ENCODE measurements at regions not wholly inside any gene's neighbourhood (a gene's known extent, or its start where the extent isn't known, plus 50 kb on each side); places are given as distances from the start of the nearest gene placed in this dataset.
A peak's percentile ranks its signal among the peaks of the same experiment; 100 is the strongest.

DNA sequence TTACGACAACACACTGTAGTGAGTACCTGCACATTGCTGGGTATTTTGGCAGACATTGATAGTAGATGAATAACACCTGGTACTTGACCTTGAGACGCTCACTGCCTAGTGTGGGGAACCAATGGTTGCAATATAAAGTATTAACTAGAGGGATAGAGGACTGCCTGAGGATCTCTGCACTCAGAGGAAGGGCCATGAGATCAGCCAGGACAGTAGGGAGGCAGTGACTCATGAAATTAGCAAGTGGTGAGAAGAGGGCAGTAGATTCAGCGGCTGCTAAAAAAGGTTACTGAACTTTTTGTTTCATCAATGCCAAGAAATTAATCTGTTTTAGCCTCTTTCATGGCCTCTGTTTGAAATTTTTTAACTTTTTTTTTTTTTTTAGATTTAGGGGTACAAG lies 250.8 kb upstream of the TCF4 start (continued):
- no peak for TF ChIP-seq KDM1A (IDR thresholded peaks at IDR 0.05; ENCODE audit: low read depth)
- no peak for TF ChIP-seq JUNB (IDR thresholded peaks at IDR 0.05)
- no peak for TF ChIP-seq MAZ (IDR thresholded peaks at IDR 0.05; ENCODE audit: borderline replicate concordance, low read depth, low read length)
- no peak for TF ChIP-seq ESRRA (IDR thresholded peaks at IDR 0.05; ENCODE audit: borderline replicate concordance, low read length)
- TF ChIP-seq RCOR1 (IDR thresholded peaks at IDR 0.05; ENCODE audit: low read depth, low read length), result no peak
- no peak for TF ChIP-seq POLR2AphosphoS2 (conservative IDR thresholded peaks at IDR 0.05; ENCODE audit: low read length)

DNA sequence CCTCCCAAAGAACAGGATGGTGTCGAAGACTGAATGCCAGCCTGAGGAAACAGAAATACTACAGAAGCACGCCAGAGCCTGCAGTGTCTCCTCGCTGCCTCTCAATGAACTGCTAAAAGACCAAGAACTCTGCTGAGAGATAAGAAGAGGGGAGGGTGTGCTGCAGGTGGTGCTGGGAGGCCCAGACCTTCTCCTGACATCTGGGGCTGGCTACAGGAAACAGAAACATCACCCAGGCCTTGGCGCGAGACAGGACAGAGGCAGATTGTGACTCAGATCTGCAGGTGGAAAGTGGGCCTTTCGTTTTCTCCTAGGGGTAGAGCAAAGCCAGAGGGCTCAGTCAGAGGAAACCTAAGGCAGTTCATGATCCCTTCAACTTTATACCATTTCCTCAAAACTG lies 250.3 kb upstream of the TCF4 start:
- no peak for TF ChIP-seq GATA3 (IDR thresholded peaks at IDR 0.05; ENCODE audit: borderline replicate concordance)
- TF ChIP-seq CBX2 (IDR thresholded peaks at IDR 0.05; ENCODE audit: borderline replicate concordance, low read depth), result no peak
- TF ChIP-seq HEYL (CRISPR knock-in tag; IDR thresholded peaks at IDR 0.05), result no peak
- TF ChIP-seq RAD21 (conservative IDR thresholded peaks at IDR 0.05 in 1 of 2, IDR thresholded peaks at IDR 0.05 in 1 of 2), result no peak
- no peak for TF ChIP-seq TP53 (CRISPR knock-in tag; IDR thresholded peaks at IDR 0.05)
- TF ChIP-seq, protein P1, sequence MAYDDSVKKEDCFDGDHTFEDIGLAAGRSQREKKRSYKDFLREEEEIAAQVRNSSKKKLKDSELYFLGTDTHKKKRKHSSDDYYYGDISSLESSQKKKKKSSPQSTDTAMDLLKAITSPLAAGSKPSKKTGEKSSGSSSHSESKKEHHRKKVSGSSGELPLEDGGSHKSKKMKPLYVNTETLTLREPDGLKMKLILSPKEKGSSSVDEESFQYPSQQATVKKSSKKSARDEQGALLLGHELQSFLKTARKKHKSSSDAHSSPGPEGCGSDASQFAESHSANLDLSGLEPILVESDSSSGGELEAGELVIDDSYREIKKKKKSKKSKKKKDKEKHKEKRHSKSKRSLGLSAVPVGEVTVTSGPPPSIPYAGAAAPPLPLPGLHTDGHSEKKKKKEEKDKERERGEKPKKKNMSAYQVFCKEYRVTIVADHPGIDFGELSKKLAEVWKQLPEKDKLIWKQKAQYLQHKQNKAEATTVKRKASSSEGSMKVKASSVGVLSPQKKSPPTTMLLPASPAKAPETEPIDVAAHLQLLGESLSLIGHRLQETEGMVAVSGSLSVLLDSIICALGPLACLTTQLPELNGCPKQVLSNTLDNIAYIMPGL (CRISPR knock-in tag; IDR thresholded peaks at IDR 0.05; ENCODE audit: borderline replicate concordance), result no peak
- TF ChIP-seq, protein P2, sequence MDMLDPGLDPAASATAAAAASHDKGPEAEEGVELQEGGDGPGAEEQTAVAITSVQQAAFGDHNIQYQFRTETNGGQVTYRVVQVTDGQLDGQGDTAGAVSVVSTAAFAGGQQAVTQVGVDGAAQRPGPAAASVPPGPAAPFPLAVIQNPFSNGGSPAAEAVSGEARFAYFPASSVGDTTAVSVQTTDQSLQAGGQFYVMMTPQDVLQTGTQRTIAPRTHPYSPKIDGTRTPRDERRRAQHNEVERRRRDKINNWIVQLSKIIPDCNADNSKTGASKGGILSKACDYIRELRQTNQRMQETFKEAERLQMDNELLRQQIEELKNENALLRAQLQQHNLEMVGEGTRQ (IDR thresholded peaks at IDR 0.05), result no peak
- no peak for TF ChIP-seq EHMT2 (IDR thresholded peaks at IDR 0.05; ENCODE audit: low read depth)
- TF ChIP-seq CEBPB (IDR thresholded peaks at IDR 0.05), result no peak
- no peak for DNase-seq (ENCODE audit: low read depth in 1 of 2, low spot score in 1 of 2)
- no peak for ATAC-seq
- no peak for FAIRE-seq
- H3K4me2 ChIP-seq, result no peak overlapping the region
- H3K4me1 ChIP-seq, result peaks cover 8% of the 10 kb centered on the region; the same call in 2 of the 3 replicates
- 74% methylated on average over 4 of the region's 6 CpGs for WGBS (ENCODE audit: missing lambda C conversion rate)
- no peak overlapping the region for H3K4me3 ChIP-seq
- no peak overlapping the region for H3K27ac ChIP-seq
- H3K9me3 ChIP-seq, result peaks cover 19% of the 10 kb centered on the region
- ChIA-PET POLR2A (no interaction called here), CTCF (no interaction called here)

DNA sequence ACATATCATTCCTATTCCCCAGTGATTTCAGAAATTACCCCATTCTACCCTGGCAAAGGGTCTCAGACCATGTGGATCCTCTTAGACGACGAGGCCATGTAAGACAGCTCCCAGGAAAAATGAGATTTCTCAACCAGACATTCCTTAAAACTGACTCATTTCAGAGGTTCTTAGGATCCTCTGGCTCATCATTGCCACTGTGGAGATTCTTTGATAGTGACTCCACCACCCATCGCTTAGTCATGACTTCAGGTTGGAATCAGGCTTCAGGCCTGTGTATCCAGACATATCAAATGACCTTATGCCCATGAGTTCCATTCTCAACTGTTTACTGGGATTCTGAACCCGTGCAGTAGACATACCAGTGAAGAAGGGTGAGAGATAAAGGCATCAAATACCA lies 245.6 kb upstream of the TCF4 start:
- peaks cover 18% of the 10 kb centered on the region; the same call in 2 of the 3 replicates for H3K9me3 ChIP-seq
- H3K27ac ChIP-seq, result peak overlapping the region; percentile 79 to 88
- ChIA-PET CTCF (no interaction called here), POLR2A (no interaction called here)
- H3K4me1 ChIP-seq, result peaks cover 11% of the 10 kb centered on the region; the same call in 2 of the 3 replicates
- DNase-seq (ENCODE audit: low read depth in 1 of 2, low spot score in 1 of 2) (peak; percentile 61 to 89), ATAC-seq (peak; percentile 100), FAIRE-seq (peak; percentile 43)
- peak overlapping the region; percentile 44 for H3K4me2 ChIP-seq
- no peak overlapping the region for H3K4me3 ChIP-seq
- WGBS (ENCODE audit: missing lambda C conversion rate), result 7% methylated on average over 3 of the region's 4 CpGs
- TF ChIP-seq FOSL2 (IDR thresholded peaks at IDR 0.05) (peak; percentile 84), FOSL2 (CRISPR knock-in tag; IDR thresholded peaks at IDR 0.05) (peak; percentile 90), RAD21 (conservative IDR thresholded peaks at IDR 0.05 in 1 of 2, IDR thresholded peaks at IDR 0.05 in 1 of 2) (peak in 1 of 2 experiments; percentile 20; a peak in 1 of 5 replicates), CHD4 (IDR thresholded peaks at IDR 0.05; ENCODE audit: borderline replicate concordance) (no peak), FOSB (CRISPR knock-in tag; IDR thresholded peaks at IDR 0.05) (no peak), SREBF2 (IDR thresholded peaks at IDR 0.05) (no peak), CHD2 (IDR thresholded peaks at IDR 0.05; ENCODE audit: low read length, partially characterized antibody) (no peak), RARB (CRISPR knock-in tag; IDR thresholded peaks at IDR 0.05) (no peak), FOXS1 (CRISPR knock-in tag; IDR thresholded peaks at IDR 0.05) (no peak), ZFP36 (IDR thresholded peaks at IDR 0.05; ENCODE audit: borderline replicate concordance, partially characterized antibody) (no peak), BHLHE40 (IDR thresholded peaks at IDR 0.05; ENCODE audit: low read depth, low read length) (no peak), POLR2AphosphoS2 (conservative IDR thresholded peaks at IDR 0.05; ENCODE audit: low read length) (no peak), HOXB13 (CRISPR knock-in tag; IDR thresholded peaks at IDR 0.05; ENCODE audit: low read depth) (no peak)
- TF ChIP-seq, protein P3, sequence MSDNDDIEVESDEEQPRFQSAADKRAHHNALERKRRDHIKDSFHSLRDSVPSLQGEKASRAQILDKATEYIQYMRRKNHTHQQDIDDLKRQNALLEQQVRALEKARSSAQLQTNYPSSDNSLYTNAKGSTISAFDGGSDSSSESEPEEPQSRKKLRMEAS (IDR thresholded peaks at IDR 0.05), result peak; percentile 87
- TF ChIP-seq, protein P4, sequence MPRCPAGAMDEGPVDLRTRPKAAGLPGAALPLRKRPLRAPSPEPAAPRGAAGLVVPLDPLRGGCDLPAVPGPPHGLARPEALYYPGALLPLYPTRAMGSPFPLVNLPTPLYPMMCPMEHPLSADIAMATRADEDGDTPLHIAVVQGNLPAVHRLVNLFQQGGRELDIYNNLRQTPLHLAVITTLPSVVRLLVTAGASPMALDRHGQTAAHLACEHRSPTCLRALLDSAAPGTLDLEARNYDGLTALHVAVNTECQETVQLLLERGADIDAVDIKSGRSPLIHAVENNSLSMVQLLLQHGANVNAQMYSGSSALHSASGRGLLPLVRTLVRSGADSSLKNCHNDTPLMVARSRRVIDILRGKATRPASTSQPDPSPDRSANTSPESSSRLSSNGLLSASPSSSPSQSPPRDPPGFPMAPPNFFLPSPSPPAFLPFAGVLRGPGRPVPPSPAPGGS (IDR thresholded peaks at IDR 0.05), result no peak
- TF ChIP-seq, protein P5, sequence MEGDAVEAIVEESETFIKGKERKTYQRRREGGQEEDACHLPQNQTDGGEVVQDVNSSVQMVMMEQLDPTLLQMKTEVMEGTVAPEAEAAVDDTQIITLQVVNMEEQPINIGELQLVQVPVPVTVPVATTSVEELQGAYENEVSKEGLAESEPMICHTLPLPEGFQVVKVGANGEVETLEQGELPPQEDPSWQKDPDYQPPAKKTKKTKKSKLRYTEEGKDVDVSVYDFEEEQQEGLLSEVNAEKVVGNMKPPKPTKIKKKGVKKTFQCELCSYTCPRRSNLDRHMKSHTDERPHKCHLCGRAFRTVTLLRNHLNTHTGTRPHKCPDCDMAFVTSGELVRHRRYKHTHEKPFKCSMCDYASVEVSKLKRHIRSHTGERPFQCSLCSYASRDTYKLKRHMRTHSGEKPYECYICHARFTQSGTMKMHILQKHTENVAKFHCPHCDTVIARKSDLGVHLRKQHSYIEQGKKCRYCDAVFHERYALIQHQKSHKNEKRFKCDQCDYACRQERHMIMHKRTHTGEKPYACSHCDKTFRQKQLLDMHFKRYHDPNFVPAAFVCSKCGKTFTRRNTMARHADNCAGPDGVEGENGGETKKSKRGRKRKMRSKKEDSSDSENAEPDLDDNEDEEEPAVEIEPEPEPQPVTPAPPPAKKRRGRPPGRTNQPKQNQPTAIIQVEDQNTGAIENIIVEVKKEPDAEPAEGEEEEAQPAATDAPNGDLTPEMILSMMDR (IDR thresholded peaks at IDR 0.05), result no peak
- TF ChIP-seq, protein P6, sequence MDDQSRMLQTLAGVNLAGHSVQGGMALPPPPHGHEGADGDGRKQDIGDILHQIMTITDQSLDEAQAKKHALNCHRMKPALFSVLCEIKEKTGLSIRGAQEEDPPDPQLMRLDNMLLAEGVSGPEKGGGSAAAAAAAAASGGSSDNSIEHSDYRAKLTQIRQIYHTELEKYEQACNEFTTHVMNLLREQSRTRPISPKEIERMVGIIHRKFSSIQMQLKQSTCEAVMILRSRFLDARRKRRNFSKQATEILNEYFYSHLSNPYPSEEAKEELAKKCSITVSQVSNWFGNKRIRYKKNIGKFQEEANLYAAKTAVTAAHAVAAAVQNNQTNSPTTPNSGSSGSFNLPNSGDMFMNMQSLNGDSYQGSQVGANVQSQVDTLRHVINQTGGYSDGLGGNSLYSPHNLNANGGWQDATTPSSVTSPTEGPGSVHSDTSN (IDR thresholded peaks at IDR 0.05), result no peak
